PFSK-1 (cell line): ENCODE measurements at regions not wholly inside any gene's neighbourhood (a gene's known extent, or its start where the extent isn't known, plus 50 kb on each side); places are given as distances from the start of the nearest gene placed in this dataset.

Experiments used
- POLR2AphosphoS5 ChIP-seq: IDR thresholded peaks from 2 replicates; pipeline ENCODE4 v1.6.1; 2012; ENCODE audit warnings: low read depth, mild to moderate bottlenecking, control low read depth, low read length, moderate library complexity
- SIN3A ChIP-seq: IDR thresholded peaks from 2 replicates; pipeline ENCODE4 v1.6.1; 2012; ENCODE audit warnings: mild to moderate bottlenecking, low read length, moderate library complexity, borderline replicate concordance; ENCODE audit not compliant: insufficient read depth
- TAF1 ChIP-seq: IDR thresholded peaks from 2 replicates; pipeline ENCODE4 v1.6.1; 2012; ENCODE audit warnings: low read length, control low read depth, borderline replicate concordance; ENCODE audit not compliant: insufficient read depth

DNA sequence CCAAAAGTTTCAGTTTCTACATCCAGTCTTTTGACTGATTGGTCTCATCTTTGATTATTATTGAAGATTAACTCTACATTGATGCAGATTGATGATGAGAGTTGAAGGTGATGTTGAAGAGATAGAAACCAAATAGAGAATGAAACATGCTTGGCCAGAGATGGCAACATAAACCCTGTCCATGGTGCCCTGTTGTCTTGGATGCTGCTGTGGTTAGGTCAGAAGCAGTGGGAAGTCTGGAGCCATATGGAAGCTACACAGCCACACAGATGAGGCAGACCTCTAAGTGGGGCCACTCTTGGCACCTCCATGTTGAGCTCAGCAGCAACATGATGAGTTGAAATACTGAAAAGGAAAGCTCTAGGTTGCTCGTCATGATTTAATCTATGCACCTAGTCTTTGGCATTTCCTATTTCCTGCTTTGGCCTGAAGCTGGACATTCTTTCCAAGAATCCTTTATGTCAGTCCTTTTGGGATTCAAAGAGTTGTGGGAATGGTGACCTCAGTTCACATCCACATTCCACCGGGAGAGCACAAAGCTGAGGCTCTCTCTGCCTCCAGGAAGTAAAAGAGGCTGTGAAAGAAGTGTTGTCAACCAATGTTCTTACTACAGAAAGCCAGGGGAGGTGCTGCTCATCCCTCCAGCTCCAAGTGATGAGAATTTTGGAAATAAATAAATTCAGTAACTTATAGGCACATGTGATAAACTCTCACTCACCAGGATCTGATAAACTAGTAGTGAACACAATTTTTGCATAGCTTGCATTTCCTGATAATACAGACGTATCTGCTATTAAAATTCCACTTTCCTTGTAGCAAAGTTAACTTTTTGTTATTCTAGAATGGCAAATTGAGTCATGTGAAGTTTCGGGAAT is 127.7 kb upstream of the MAF start:
- TF ChIP-seq SIN3A, result no peak
- TF ChIP-seq TAF1, result no peak
- no peak for TF ChIP-seq POLR2AphosphoS5
